Endothelial cell of umbilical vein (primary cell): ENCODE measurements at regions not wholly inside any gene's neighbourhood (a gene's known extent, or its start where the extent isn't known, plus 50 kb on each side); places are given as distances from the start of the nearest gene placed in this dataset.

Experiments
- BruUV-seq: library from RNA; stranded (reverse); fragments of 400-500 nt; replicated peaks from 2 replicates; lab custom pipeline; 2021; lab: Mats Ljungman, UMichigan
- CTCF ChIA-PET: fragments of 300-600, 350-600 bp; sonication (Branson Sonifier 250); formaldehyde crosslinking; loops from one replicate; lab custom pipeline; 2021; ENCODE audit warnings: antibody characterized with exemption, inconsistent platforms; lab: Charles Lee
- POLR2A ChIA-PET: fragments of 300-600, 350-600 bp; sonication (Branson Sonifier 250); formaldehyde crosslinking; loops from one replicate; lab custom pipeline; 2021; ENCODE audit warnings: antibody characterized with exemption, inconsistent platforms; lab: Charles Lee
- DNase-seq: peaks from one replicate; pipeline ENCODE4 v3.0.0-alpha.2; 2011; ENCODE audit warnings: low read depth, low spot score
- FAIRE-seq: peaks from 2 replicates; lab custom pipeline; 2011; peaks lifted over from hg19 to GRCh38; lab: Jason Lieb, UNC
- H2AFZ ChIP-seq: 2 replicates; pipeline ENCODE4 v1.6.0; 2012; ENCODE audit warnings: low read depth, low read length, control low read depth, inconsistent platforms
- H3K27ac ChIP-seq: 2 replicates; pipeline ENCODE4 v1.5.1; 2011; ENCODE audit warnings: low read depth, mild to moderate bottlenecking, control low read depth, low read length, moderate library complexity; ENCODE audit not compliant: insufficient read depth
- H3K27me3 ChIP-seq, 2 experiments: 2 replicates each; pipeline versions ENCODE4 v1.6.0 to v1.6.1; 2011; ENCODE audit warnings: low read length in 2 of 2, mixed read lengths in 1 of 2; ENCODE audit not compliant: control insufficient read depth in 2 of 2, insufficient read depth in 2 of 2
- H3K36me3 ChIP-seq, 2 experiments: 2 replicates in 1 of 2; 3 replicates in 1 of 2; pipeline ENCODE4 v1.5.1; 2011; ENCODE audit warnings: low read length in 2 of 2, mild to moderate bottlenecking in 1 of 2, moderate library complexity in 1 of 2; ENCODE audit not compliant: control insufficient read depth in 2 of 2, insufficient read depth in 2 of 2; ENCODE audit errors: extremely low read depth in 1 of 2
- H3K4me1 ChIP-seq: 3 replicates; pipeline ENCODE4 v1.5.1; 2011; ENCODE audit warnings: mild to moderate bottlenecking, low read length; ENCODE audit not compliant: control insufficient read depth, insufficient read depth; ENCODE audit errors: extremely low read depth
- H3K4me2 ChIP-seq: 2 replicates; pipeline ENCODE4 v1.6.1; 2011; ENCODE audit warnings: low read length, control low read depth, mixed read lengths; ENCODE audit not compliant: insufficient read depth
- H3K4me3 ChIP-seq, 3 experiments: fragments of 200-600 bp in 1 of 3; sonication (generic), shearing (Covaris generic) in 1 of 3; replicated peaks in 1 of 3; 2 replicates each; pipeline ENCODE4 v1.5.1; 2011 to 2016; ENCODE audit warnings: control low read depth in 3 of 3, low read length in 3 of 3, mild to moderate bottlenecking in 2 of 3, inconsistent platforms in 1 of 3, low read depth in 1 of 3, moderate library complexity in 1 of 3; ENCODE audit not compliant: insufficient read depth in 1 of 3
- H3K79me2 ChIP-seq: 2 replicates; pipeline ENCODE4 v1.6.0; 2012; ENCODE audit warnings: low read length, inconsistent platforms; ENCODE audit not compliant: control insufficient read depth, insufficient read depth
- H3K9ac ChIP-seq: replicated peaks from 2 replicates; pipeline ENCODE3; 2011; ENCODE audit warnings: low read length, control low read depth; ENCODE audit not compliant: insufficient read depth; ENCODE audit errors: extremely low read depth
- H3K9me1 ChIP-seq: replicated peaks from 3 replicates; pipeline ENCODE4 v1.6.0; 2011; ENCODE audit warnings: mild to moderate bottlenecking, low read length; ENCODE audit not compliant: control insufficient read depth, insufficient read depth; ENCODE audit errors: extremely low read depth
- H3K9me3 ChIP-seq: replicated peaks from 2 replicates; pipeline ENCODE4 v1.5.1; 2012; ENCODE audit warnings: low read length, inconsistent platforms; ENCODE audit not compliant: control insufficient read depth, insufficient read depth
- H4K20me1 ChIP-seq: replicated peaks from 2 replicates; pipeline ENCODE3; 2011; ENCODE audit warnings: mild to moderate bottlenecking, low read length; ENCODE audit not compliant: control insufficient read depth, insufficient read depth; ENCODE audit errors: extremely low read depth
- CTCF ChIP-seq, 2 donors: IDR thresholded peaks; 1 replicate in 1 of 2; 2 replicates in 1 of 2; pipeline ENCODE4 v1.5.1; 2011; ENCODE audit warnings: low read length in 2 of 2, mild to moderate bottlenecking in 2 of 2, moderate library complexity in 2 of 2, control low read depth in 1 of 2, inconsistent platforms in 1 of 2, low read depth in 1 of 2; ENCODE audit not compliant: insufficient read depth in 1 of 2; ENCODE audit errors: extremely low read depth in 1 of 2
- EZH2 ChIP-seq: IDR thresholded peaks from 2 replicates; pipeline ENCODE4 v1.6.1; 2012; ENCODE audit warnings: borderline replicate concordance, low read depth, mild to moderate bottlenecking, moderate library complexity, low read length, inconsistent platforms; ENCODE audit not compliant: severe bottlenecking
- FOS ChIP-seq: IDR thresholded peaks from 2 replicates; pipeline ENCODE4 v1.6.1; 2011; ENCODE audit warnings: mild to moderate bottlenecking, low read length, moderate library complexity, borderline replicate concordance; ENCODE audit not compliant: insufficient read depth
- GATA2 ChIP-seq: IDR thresholded peaks from 2 replicates; pipeline ENCODE4 v1.7.0; 2011; ENCODE audit warnings: low read depth, mild to moderate bottlenecking, moderate library complexity, mixed read lengths, low read length; ENCODE audit not compliant: insufficient read length, insufficient read depth
- JUN ChIP-seq: IDR thresholded peaks from 2 replicates; pipeline ENCODE4 v1.6.1; 2011; ENCODE audit warnings: borderline replicate concordance, low read depth; ENCODE audit not compliant: insufficient read length, insufficient read depth
- MYC ChIP-seq: IDR thresholded peaks from one replicate; pipeline ENCODE4 v1.6.1; 2011; ENCODE audit warnings: mild to moderate bottlenecking, low read depth, low read length
- POLR2A ChIP-seq: IDR thresholded peaks from 2 replicates; pipeline ENCODE4 v1.6.1; 2012; ENCODE audit warnings: low read depth, mild to moderate bottlenecking, control low read depth, low read length
- POLR2AphosphoS5 ChIP-seq: IDR thresholded peaks from 2 replicates; pipeline ENCODE4 v1.6.1; 2012; ENCODE audit warnings: low read depth, mild to moderate bottlenecking, control low read depth, low read length, moderate library complexity; ENCODE audit not compliant: insufficient read depth
- dilution Hi-C: fragments of 300-500 bp; cut with MboI; formaldehyde crosslinking; loops from one replicate; pipeline ENCODE4 v1.15.0; 2019; ENCODE audit warnings: low sequenced_read_pairs; ENCODE audit not compliant: extremely low pct_ligation_motif_present
- intact Hi-C: fragments of 100-400 bp; cut with micrococcal nuclease; formaldehyde crosslinking; loops from one replicate; pipeline ENCODE4 v1.10.0; 2022
- TF ChIP-seq, protein P1 (sequence below): IDR thresholded peaks from 2 replicates; pipeline ENCODE4 v1.6.1; 2011; ENCODE audit not compliant: insufficient read depth, insufficient read length

- no peaks in the 10 kb centered on the region for H3K9me1 ChIP-seq
- no peak for FAIRE-seq
- H3K27ac ChIP-seq: no peak overlapping the region
- DNase-seq: no peak
- no TSS peak for BruUV-seq
- intact Hi-C loops (no loop called here), dilution Hi-C loops (no loop called here)
- no peak overlapping the region for H2AFZ ChIP-seq
- ChIA-PET CTCF (no interaction called here), POLR2A (no interaction called here)
- H3K4me3 ChIP-seq: no peak overlapping the region
- H3K4me2 ChIP-seq: no peak overlapping the region
- H3K4me1 ChIP-seq: no peaks in the 10 kb centered on the region
- TF ChIP-seq CTCF (IDR thresholded peaks at IDR 0.05; ENCODE audit: extremely low read depth in 1 of 2, insufficient read depth in 1 of 2, low read depth in 1 of 2, low read length in 2 of 2) (no peak), EZH2 (no peak), POLR2AphosphoS5 (no peak), GATA2 (no peak), MYC (no peak), JUN (no peak), FOS (no peak), POLR2A (no peak)
- TF ChIP-seq, protein P1, sequence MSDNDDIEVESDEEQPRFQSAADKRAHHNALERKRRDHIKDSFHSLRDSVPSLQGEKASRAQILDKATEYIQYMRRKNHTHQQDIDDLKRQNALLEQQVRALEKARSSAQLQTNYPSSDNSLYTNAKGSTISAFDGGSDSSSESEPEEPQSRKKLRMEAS: no peak
- H3K36me3 ChIP-seq: no peaks in the 10 kb centered on the region
- H3K9ac ChIP-seq: no peak overlapping the region
- no peaks in the 10 kb centered on the region for H3K9me3 ChIP-seq
- no peaks in the 10 kb centered on the region for H3K79me2 ChIP-seq
- H4K20me1 ChIP-seq: no peaks in the 10 kb centered on the region
- H3K27me3 ChIP-seq: no peaks in the 10 kb centered on the region
These were observed 1330.6 kb downstream of the DSC3 start for GRCh38 chr18:29711932-29712331.
